ENCODE measurements at regions not wholly inside any gene's neighbourhood (a gene's known extent, or its start where the extent isn't known, plus 50 kb on each side); places are given as distances from the start of the nearest gene placed in this dataset.

DNA sequence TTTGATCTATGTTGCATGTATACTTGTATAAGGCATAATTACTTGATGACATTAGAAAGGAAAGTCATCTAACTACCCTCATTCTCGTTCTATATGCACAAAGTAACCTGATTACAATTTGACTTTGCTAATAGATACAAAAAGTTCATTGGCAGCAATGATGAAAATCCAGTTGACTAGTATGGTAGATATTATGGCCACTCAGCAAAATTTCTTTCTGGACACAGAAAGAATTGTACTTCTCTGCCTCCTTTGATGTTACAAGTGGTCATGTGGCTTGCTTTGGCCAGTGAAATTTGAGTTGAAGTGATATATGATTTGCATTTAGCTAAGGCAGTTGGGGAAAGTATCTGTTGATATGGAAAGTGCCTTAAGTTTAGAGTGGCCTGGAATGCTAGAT, 723.7 kb upstream of the ARRDC3 start:
- no peak overlapping the region for H3K4me3 Mint-ChIP-seq
- H3K4me1 Mint-ChIP-seq, result no peaks in the 10 kb centered on the region
- ATAC-seq (no peak), DNase-seq (ENCODE audit: low spot score) (no peak)
- no peaks in the 10 kb centered on the region for H3K36me3 Mint-ChIP-seq
- POLR2A ChIA-PET, result no interaction called here
- CTCF ChIA-PET, result no interaction called here
- no peaks in the 10 kb centered on the region for H3K27me3 Mint-ChIP-seq (ENCODE audit: low read depth)
- H3K27ac Mint-ChIP-seq, result no peak overlapping the region
- no peaks in the 10 kb centered on the region for H3K9me3 Mint-ChIP-seq
- TF ChIP-seq, protein P1, sequence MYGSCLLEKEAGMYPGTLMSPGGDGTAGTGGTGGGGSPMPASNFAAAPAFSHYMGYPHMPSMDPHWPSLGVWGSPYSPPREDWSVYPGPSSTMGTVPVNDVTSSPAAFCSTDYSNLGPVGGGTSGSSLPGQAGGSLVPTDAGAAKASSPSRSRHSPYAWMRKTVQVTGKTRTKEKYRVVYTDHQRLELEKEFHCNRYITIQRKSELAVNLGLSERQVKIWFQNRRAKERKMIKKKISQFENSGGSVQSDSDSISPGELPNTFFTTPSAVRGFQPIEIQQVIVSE (CRISPR knock-in tag; IDR thresholded peaks at IDR 0.05; ENCODE audit: borderline replicate concordance), result no peak
- TF ChIP-seq, protein P2, sequence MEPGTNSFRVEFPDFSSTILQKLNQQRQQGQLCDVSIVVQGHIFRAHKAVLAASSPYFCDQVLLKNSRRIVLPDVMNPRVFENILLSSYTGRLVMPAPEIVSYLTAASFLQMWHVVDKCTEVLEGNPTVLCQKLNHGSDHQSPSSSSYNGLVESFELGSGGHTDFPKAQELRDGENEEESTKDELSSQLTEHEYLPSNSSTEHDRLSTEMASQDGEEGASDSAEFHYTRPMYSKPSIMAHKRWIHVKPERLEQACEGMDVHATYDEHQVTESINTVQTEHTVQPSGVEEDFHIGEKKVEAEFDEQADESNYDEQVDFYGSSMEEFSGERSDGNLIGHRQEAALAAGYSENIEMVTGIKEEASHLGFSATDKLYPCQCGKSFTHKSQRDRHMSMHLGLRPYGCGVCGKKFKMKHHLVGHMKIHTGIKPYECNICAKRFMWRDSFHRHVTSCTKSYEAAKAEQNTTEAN (CRISPR knock-in tag; IDR thresholded peaks at IDR 0.05), result no peak
- TF ChIP-seq EMX1 (CRISPR knock-in tag; IDR thresholded peaks at IDR 0.05), result no peak
- TF ChIP-seq, protein P3, sequence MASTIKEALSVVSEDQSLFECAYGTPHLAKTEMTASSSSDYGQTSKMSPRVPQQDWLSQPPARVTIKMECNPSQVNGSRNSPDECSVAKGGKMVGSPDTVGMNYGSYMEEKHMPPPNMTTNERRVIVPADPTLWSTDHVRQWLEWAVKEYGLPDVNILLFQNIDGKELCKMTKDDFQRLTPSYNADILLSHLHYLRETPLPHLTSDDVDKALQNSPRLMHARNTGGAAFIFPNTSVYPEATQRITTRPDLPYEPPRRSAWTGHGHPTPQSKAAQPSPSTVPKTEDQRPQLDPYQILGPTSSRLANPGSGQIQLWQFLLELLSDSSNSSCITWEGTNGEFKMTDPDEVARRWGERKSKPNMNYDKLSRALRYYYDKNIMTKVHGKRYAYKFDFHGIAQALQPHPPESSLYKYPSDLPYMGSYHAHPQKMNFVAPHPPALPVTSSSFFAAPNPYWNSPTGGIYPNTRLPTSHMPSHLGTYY (CRISPR knock-in tag; IDR thresholded peaks at IDR 0.05), result no peak
- TF ChIP-seq, protein P4, sequence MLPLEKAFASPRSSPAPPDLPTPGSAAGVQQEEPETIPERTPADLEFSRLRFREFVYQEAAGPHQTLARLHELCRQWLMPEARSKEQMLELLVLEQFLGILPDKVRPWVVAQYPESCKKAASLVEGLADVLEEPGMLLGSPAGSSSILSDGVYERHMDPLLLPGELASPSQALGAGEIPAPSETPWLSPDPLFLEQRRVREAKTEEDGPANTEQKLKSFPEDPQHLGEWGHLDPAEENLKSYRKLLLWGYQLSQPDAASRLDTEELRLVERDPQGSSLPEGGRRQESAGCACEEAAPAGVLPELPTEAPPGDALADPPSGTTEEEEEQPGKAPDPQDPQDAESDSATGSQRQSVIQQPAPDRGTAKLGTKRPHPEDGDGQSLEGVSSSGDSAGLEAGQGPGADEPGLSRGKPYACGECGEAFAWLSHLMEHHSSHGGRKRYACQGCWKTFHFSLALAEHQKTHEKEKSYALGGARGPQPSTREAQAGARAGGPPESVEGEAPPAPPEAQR (CRISPR knock-in tag; IDR thresholded peaks at IDR 0.05), result no peak
- no peak for TF ChIP-seq ZNF121 (CRISPR knock-in tag; IDR thresholded peaks at IDR 0.05)
- TF ChIP-seq, protein P5, sequence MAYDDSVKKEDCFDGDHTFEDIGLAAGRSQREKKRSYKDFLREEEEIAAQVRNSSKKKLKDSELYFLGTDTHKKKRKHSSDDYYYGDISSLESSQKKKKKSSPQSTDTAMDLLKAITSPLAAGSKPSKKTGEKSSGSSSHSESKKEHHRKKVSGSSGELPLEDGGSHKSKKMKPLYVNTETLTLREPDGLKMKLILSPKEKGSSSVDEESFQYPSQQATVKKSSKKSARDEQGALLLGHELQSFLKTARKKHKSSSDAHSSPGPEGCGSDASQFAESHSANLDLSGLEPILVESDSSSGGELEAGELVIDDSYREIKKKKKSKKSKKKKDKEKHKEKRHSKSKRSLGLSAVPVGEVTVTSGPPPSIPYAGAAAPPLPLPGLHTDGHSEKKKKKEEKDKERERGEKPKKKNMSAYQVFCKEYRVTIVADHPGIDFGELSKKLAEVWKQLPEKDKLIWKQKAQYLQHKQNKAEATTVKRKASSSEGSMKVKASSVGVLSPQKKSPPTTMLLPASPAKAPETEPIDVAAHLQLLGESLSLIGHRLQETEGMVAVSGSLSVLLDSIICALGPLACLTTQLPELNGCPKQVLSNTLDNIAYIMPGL (CRISPR knock-in tag; IDR thresholded peaks at IDR 0.05), result no peak
- TF ChIP-seq ESRRA (CRISPR knock-in tag; IDR thresholded peaks at IDR 0.05; ENCODE audit: borderline replicate concordance), result no peak
- no peak for TF ChIP-seq SMAD3 (CRISPR knock-in tag; IDR thresholded peaks at IDR 0.05; ENCODE audit: borderline replicate concordance)
- TF ChIP-seq, protein P6, sequence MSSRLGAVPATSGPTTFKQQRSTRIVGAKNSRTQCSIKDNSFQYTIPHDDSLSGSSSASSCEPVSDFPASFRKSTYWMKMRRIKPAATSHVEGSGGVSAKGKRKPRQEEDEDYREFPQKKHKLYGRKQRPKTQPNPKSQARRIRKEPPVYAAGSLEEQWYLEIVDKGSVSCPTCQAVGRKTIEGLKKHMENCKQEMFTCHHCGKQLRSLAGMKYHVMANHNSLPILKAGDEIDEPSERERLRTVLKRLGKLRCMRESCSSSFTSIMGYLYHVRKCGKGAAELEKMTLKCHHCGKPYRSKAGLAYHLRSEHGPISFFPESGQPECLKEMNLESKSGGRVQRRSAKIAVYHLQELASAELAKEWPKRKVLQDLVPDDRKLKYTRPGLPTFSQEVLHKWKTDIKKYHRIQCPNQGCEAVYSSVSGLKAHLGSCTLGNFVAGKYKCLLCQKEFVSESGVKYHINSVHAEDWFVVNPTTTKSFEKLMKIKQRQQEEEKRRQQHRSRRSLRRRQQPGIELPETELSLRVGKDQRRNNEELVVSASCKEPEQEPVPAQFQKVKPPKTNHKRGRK (CRISPR knock-in tag; IDR thresholded peaks at IDR 0.05; ENCODE audit: borderline replicate concordance), result no peak
- TF ChIP-seq ZNF232 (CRISPR knock-in tag; IDR thresholded peaks at IDR 0.05), result no peak
- TF ChIP-seq ZBTB21 (CRISPR knock-in tag; IDR thresholded peaks at IDR 0.05; ENCODE audit: borderline replicate concordance), result no peak
- TF ChIP-seq, protein P7, sequence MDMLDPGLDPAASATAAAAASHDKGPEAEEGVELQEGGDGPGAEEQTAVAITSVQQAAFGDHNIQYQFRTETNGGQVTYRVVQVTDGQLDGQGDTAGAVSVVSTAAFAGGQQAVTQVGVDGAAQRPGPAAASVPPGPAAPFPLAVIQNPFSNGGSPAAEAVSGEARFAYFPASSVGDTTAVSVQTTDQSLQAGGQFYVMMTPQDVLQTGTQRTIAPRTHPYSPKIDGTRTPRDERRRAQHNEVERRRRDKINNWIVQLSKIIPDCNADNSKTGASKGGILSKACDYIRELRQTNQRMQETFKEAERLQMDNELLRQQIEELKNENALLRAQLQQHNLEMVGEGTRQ (CRISPR knock-in tag; IDR thresholded peaks at IDR 0.05), result no peak
- no peak for TF ChIP-seq NFATC4 (CRISPR knock-in tag; IDR thresholded peaks at IDR 0.05)
- no peak for TF ChIP-seq CREB1 (CRISPR knock-in tag; IDR thresholded peaks at IDR 0.05)
- TF ChIP-seq ETV6 (CRISPR knock-in tag; IDR thresholded peaks at IDR 0.05), result no peak

DNA sequence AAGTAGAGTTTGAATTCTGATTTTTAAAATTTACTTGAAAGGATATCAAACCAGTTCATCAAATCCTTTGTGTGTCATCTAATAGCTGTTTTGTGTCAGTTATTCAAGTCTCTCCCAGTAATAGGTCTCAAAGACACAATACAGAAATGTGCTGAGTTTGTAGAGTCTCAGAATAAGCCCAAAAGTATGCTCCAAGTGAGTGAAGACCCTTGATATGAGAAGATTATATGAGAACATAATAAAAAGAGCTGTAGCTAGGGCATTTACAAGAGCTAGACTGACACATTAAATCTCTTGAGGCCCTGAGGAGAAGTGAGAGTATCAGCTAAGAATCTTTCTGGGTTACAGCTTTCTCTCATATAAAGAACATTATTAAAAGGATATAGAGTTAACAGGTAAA, 721.0 kb upstream of the ARRDC3 start:
- Mint-ChIP-seq H3K4me1 (no peaks in the 10 kb centered on the region), H3K27me3 (ENCODE audit: low read depth) (no peaks in the 10 kb centered on the region), H3K27ac (no peak overlapping the region), H3K4me3 (no peak overlapping the region), H3K36me3 (no peaks in the 10 kb centered on the region), H3K9me3 (no peaks in the 10 kb centered on the region)
- no peak for ATAC-seq
- no peak for DNase-seq (ENCODE audit: low spot score)
- ChIA-PET CTCF (no interaction called here), POLR2A (no interaction called here)
- TF ChIP-seq PRRX2 (CRISPR knock-in tag; IDR thresholded peaks at IDR 0.05) (no peak), SMAD3 (CRISPR knock-in tag; IDR thresholded peaks at IDR 0.05; ENCODE audit: borderline replicate concordance) (no peak)
- TF ChIP-seq, protein P8, sequence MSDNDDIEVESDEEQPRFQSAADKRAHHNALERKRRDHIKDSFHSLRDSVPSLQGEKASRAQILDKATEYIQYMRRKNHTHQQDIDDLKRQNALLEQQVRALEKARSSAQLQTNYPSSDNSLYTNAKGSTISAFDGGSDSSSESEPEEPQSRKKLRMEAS (CRISPR knock-in tag; IDR thresholded peaks at IDR 0.05), result no peak
- TF ChIP-seq, protein P9, sequence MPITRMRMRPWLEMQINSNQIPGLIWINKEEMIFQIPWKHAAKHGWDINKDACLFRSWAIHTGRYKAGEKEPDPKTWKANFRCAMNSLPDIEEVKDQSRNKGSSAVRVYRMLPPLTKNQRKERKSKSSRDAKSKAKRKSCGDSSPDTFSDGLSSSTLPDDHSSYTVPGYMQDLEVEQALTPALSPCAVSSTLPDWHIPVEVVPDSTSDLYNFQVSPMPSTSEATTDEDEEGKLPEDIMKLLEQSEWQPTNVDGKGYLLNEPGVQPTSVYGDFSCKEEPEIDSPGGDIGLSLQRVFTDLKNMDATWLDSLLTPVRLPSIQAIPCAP (CRISPR knock-in tag; IDR thresholded peaks at IDR 0.05), result no peak
